HG02973 (cell line): ENCODE measurements at regions not wholly inside any gene's neighbourhood (a gene's known extent, or its start where the extent isn't known, plus 50 kb on each side); places are given as distances from the start of the nearest gene placed in this dataset.

Experiments
- ATAC-seq: cut with Tn5 transposase; IDR thresholded peaks from one replicate; pipeline ENCODE4 v1.9.1; 2021; ENCODE audit warnings: moderate library complexity; ENCODE audit not compliant: unreplicated experiment

GRCh38 chr10:21100871-21101514 lies 203.9 kb upstream of the NEBL start:
- ATAC-seq, result no peak

- ATAC-seq, result no peak
These were observed 203.1 kb upstream of the NEBL start for GRCh38 chr10:21100190-21100589.

- ATAC-seq, result no peak
These were observed 202.4 kb upstream of the NEBL start for GRCh38 chr10:21099291-21100062.

- ATAC-seq, result no peak
These were observed 200.8 kb upstream of the NEBL start for GRCh38 chr10:21097926-21098355.

GRCh38 chr10:21095494-21096055 lies 198.5 kb upstream of the NEBL start:
- ATAC-seq, result no peak

- no peak for ATAC-seq
These were observed 198.0 kb upstream of the NEBL start for GRCh38 chr10:21095073-21095472.

GRCh38 chr10:21092683-21093524 lies 195.8 kb upstream of the NEBL start:
- no peak for ATAC-seq

GRCh38 chr10:21090609-21091082 lies 193.5 kb upstream of the NEBL start:
- ATAC-seq, result no peak

GRCh38 chr10:21087476-21087875 lies 190.4 kb upstream of the NEBL start:
- no peak for ATAC-seq

GRCh38 chr10:21084700-21085099 lies 187.6 kb upstream of the NEBL start:
- no peak for ATAC-seq

GRCh38 chr10:21083861-21084260 lies 186.8 kb upstream of the NEBL start:
- ATAC-seq, result no peak

- ATAC-seq, result no peak
These were observed 185.1 kb upstream of the NEBL start for GRCh38 chr10:21082206-21082605.

- ATAC-seq, result no peak
These were observed 183.2 kb upstream of the NEBL start for GRCh38 chr10:21080261-21080660.

- no peak for ATAC-seq
These were observed 182.2 kb upstream of the NEBL start for GRCh38 chr10:21079330-21079658.

GRCh38 chr10:21078410-21079329 lies 181.6 kb upstream of the NEBL start:
- ATAC-seq, result no peak

- ATAC-seq, result no peak
These were observed 180.6 kb upstream of the NEBL start for GRCh38 chr10:21077681-21078080.

- no peak for ATAC-seq
These were observed 179.3 kb upstream of the NEBL start for GRCh38 chr10:21076381-21076780.

- no peak for ATAC-seq
These were observed 178.8 kb upstream of the NEBL start for GRCh38 chr10:21075880-21076279.

- no peak for ATAC-seq
These were observed 174.0 kb upstream of the NEBL start for GRCh38 chr10:21071001-21071673.
